ENCODE measurements at regions not wholly inside any gene's neighbourhood (a gene's known extent, or its start where the extent isn't known, plus 50 kb on each side); places are given as distances from the start of the nearest gene placed in this dataset.

DNA sequence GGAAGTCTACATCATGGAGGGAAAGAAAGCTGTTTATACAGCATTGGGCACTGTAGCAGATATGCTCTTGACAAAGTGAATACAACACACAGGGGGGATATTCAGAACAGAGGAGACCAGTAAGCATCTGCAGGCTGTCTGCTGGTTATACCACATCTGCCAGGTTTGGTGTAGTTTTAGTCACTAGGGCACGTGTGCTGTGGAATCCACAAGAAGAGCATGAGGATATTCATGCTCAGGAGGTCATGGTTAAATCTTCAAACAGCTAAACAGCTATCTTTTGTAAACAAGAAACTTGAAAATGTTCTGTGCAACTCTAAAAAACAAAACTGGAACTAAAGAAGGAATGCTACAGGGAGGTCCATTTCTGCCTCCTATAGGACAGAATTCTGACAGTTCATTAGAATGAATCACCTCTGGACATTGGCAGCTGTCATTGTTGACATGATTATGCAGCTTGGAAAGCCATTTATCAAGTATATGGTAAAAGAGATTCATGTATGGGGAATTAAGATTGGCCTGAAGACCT is 175.8 kb downstream of the RCHY1 start:
- TF ChIP-seq, protein P1, sequence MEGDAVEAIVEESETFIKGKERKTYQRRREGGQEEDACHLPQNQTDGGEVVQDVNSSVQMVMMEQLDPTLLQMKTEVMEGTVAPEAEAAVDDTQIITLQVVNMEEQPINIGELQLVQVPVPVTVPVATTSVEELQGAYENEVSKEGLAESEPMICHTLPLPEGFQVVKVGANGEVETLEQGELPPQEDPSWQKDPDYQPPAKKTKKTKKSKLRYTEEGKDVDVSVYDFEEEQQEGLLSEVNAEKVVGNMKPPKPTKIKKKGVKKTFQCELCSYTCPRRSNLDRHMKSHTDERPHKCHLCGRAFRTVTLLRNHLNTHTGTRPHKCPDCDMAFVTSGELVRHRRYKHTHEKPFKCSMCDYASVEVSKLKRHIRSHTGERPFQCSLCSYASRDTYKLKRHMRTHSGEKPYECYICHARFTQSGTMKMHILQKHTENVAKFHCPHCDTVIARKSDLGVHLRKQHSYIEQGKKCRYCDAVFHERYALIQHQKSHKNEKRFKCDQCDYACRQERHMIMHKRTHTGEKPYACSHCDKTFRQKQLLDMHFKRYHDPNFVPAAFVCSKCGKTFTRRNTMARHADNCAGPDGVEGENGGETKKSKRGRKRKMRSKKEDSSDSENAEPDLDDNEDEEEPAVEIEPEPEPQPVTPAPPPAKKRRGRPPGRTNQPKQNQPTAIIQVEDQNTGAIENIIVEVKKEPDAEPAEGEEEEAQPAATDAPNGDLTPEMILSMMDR (conservative IDR thresholded peaks at IDR 0.05; ENCODE audit: low read length) = no peak
- TF ChIP-seq EZH2phosphoT487 (IDR thresholded peaks at IDR 0.05; ENCODE audit: borderline replicate concordance) = no peak
